ENCODE measurements at regions not wholly inside any gene's neighbourhood (a gene's known extent, or its start where the extent isn't known, plus 50 kb on each side); places are given as distances from the start of the nearest gene placed in this dataset.

DNA sequence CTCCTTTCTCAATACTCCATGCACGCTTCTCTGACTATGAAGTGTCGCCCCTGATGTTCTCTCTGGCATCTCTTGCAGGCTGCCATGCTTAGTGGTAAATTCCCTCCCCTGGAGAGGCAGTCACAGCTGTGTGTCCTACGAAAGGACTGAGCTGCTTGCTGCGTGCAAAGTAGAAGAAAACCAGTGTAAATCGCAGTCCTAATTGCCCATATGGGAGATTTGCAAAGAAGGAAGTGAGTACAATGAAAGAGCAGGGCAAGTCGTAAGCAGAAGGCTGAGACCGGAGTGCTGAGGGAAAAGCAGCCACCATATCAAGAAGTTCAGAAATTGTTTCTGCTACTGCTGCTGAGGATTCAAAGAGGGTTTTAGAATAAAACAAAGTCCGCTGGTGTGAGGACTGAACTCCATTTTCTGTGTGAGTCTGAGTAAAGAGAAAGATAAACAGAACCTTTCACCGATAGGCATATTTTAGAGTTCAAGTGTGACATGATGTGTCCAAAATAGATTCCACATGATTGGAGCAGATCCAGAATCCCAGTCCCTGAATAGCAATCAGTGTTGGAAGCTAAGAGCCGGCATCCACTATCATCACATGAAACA is 507.8 kb upstream of the MPDZ start:
- Histone ChIP-seq H3K27me3 (ENCODE audit: control insufficient read depth, insufficient read depth, low read length) (no peaks in the 10 kb centered on the region), H3K36me3 (ENCODE audit: control insufficient read depth, insufficient read depth, low read length) (no peaks in the 10 kb centered on the region), H3K4me3 (ENCODE audit: low read depth, low read length) (no peak overlapping the region)
- DNase-seq (ENCODE audit: low read depth): no peak
- TF ChIP-seq CTCF (IDR thresholded peaks at IDR 0.05; ENCODE audit: insufficient read depth, low read length, poor library complexity, severe bottlenecking): no peak

DNA sequence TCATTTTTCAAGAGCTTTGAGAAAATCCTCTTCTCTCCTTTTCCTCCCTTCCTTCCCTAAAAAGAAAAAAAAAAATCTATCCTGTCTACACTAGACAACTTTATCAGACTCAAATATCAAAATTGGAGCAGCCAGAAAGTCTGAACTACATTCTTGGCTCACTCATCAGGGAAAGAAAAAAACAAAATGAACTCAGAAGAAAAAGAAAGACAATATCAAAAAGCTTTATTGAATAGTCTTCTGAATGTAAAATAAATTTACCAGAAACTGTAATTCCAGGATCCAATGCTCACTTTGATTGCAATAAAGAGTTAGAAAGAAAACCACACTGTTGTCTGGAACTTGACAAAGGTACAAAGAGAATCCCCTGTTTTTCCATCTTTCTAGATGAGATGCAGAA is 507.2 kb upstream of the MPDZ start:
- no peak for DNase-seq (ENCODE audit: low read depth)
- Histone ChIP-seq H3K36me3 (ENCODE audit: control insufficient read depth, insufficient read depth, low read length) (no peaks in the 10 kb centered on the region), H3K4me3 (ENCODE audit: low read depth, low read length) (no peak overlapping the region), H3K27me3 (ENCODE audit: control insufficient read depth, insufficient read depth, low read length) (no peaks in the 10 kb centered on the region)
- no peak for TF ChIP-seq CTCF (IDR thresholded peaks at IDR 0.05; ENCODE audit: insufficient read depth, low read length, poor library complexity, severe bottlenecking)

GRCh38 chr9:13786131-13786530 is 506.6 kb upstream of the MPDZ start:
- no peak for DNase-seq (ENCODE audit: low read depth)
- Histone ChIP-seq H3K36me3 (ENCODE audit: control insufficient read depth, insufficient read depth, low read length) (no peaks in the 10 kb centered on the region), H3K4me3 (ENCODE audit: low read depth, low read length) (no peak overlapping the region), H3K27me3 (ENCODE audit: control insufficient read depth, insufficient read depth, low read length) (no peaks in the 10 kb centered on the region)
- no peak for TF ChIP-seq CTCF (IDR thresholded peaks at IDR 0.05; ENCODE audit: insufficient read depth, low read length, poor library complexity, severe bottlenecking)

- Histone ChIP-seq H3K36me3 (ENCODE audit: control insufficient read depth, insufficient read depth, low read length) (no peaks in the 10 kb centered on the region), H3K27me3 (ENCODE audit: control insufficient read depth, insufficient read depth, low read length) (no peaks in the 10 kb centered on the region), H3K4me3 (ENCODE audit: low read depth, low read length) (no peak overlapping the region)
- no peak for TF ChIP-seq CTCF (IDR thresholded peaks at IDR 0.05; ENCODE audit: insufficient read depth, low read length, poor library complexity, severe bottlenecking)
- DNase-seq (ENCODE audit: low read depth): no peak
Observed at GRCh38 chr9:13779106-13779505, 499.6 kb upstream of the MPDZ start.

DNA sequence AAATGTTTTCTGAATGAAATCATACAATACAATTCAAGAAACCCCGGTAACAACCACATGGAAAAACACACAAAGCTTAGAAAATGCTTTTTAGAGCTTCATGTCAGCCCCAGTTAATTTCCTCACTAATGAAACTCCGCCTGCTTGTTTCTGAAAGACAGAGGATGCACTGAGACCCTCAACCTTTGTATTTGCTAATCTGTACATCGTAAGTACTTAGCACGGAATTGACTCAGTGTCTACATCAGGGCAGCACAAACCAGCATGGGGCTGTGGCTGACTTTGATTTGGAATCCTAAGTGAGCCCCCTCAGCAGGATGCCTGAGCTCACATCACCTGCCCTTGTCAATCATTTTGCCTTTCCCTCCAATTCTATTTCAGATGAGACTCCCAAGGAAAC is 499.1 kb upstream of the MPDZ start:
- no peak for TF ChIP-seq CTCF (IDR thresholded peaks at IDR 0.05; ENCODE audit: insufficient read depth, low read length, poor library complexity, severe bottlenecking)
- DNase-seq (ENCODE audit: low read depth): no peak
- Histone ChIP-seq H3K4me3 (ENCODE audit: low read depth, low read length) (no peak overlapping the region), H3K27me3 (ENCODE audit: control insufficient read depth, insufficient read depth, low read length) (no peaks in the 10 kb centered on the region), H3K36me3 (ENCODE audit: control insufficient read depth, insufficient read depth, low read length) (no peaks in the 10 kb centered on the region)

- TF ChIP-seq CTCF (IDR thresholded peaks at IDR 0.05; ENCODE audit: insufficient read depth, low read length, poor library complexity, severe bottlenecking): no peak
- no peaks in the 10 kb centered on the region for H3K27me3 ChIP-seq (ENCODE audit: control insufficient read depth, insufficient read depth, low read length)
- H3K4me3 ChIP-seq (ENCODE audit: low read depth, low read length): no peak overlapping the region
- no peak for DNase-seq (ENCODE audit: low read depth)
- H3K36me3 ChIP-seq (ENCODE audit: control insufficient read depth, insufficient read depth, low read length): no peaks in the 10 kb centered on the region
Observed at GRCh38 chr9:13770956-13771355, 491.5 kb upstream of the MPDZ start.

All from kidney epithelial cell (primary cell).